ENCODE measurements at regions not wholly inside any gene's neighbourhood (a gene's known extent, or its start where the extent isn't known, plus 50 kb on each side); places are given as distances from the start of the nearest gene placed in this dataset.
"Not testable (repeated sequence)": the region's sequence is repeated elsewhere in the genome, so short reads cannot be mapped to it uniquely, and the experiment has no call there.

DNA sequence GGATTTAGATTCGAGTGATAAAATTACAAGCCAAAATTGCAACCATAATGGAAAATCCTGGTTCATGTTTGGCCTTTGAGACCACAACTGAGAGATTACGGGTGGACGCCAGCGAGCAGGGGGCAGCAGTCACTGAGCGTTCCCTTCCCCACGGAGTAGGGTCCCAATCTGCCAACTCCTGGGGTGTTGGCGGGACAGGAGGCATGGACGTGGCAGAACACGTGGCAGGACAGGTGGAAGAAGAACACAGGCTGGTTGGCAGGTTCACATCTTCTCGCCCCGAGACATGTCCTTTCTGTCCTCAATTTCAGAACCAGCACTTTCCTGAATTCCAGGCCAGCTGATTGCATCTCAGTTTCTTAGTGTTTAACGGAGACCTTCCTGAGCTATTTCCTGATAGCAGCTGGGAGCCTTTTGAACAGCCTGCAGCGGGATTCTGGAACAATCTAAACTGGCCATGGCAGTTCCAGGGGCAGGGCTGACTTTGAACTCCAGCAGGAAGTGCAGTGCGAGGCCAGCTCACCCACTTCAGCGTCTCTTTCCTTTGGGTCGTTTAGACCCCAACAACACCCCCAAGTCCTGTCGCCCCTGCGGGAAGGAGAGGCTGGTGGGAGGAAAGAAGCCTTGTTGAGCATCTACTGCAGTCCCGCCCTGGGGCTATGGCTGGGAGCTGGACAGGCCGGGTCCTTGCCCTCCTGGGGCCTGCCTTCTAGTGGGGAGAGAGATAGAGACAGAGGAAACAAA, 159.1 kb upstream of the FOXF1 start:
- Mint-ChIP-seq H3K36me3 (ENCODE audit: low read depth) (no peaks in the 10 kb centered on the region), H3K27me3 (peaks cover 43% of the 10 kb centered on the region), H3K27ac (no peak overlapping the region), H3K4me3 (no peak overlapping the region), H3K4me1 (no peaks in the 10 kb centered on the region), H3K9me3 (peaks cover 18% of the 10 kb centered on the region)
- ATAC-seq (replicated peaks): no peak

- not testable (repeated sequence) for H3K27ac Mint-ChIP-seq; H3K4me1 Mint-ChIP-seq; H3K36me3 Mint-ChIP-seq (ENCODE audit: low read depth); ATAC-seq (replicated peaks); H3K4me3 Mint-ChIP-seq
- Mint-ChIP-seq H3K27me3 (peaks cover 40% of the 10 kb centered on the region), H3K9me3 (peaks cover 15% of the 10 kb centered on the region)
Observed at GRCh38 chr16:86351785-86352139, 158.6 kb upstream of the FOXF1 start.

- no peak for ATAC-seq (replicated peaks)
- no peaks in the 10 kb centered on the region for H3K36me3 Mint-ChIP-seq (ENCODE audit: low read depth)
- H3K27ac Mint-ChIP-seq: no peak overlapping the region
- peaks cover 12% of the 10 kb centered on the region for H3K9me3 Mint-ChIP-seq
- peaks cover 41% of the 10 kb centered on the region for H3K27me3 Mint-ChIP-seq
- no peaks in the 10 kb centered on the region for H3K4me1 Mint-ChIP-seq
- no peak overlapping the region for H3K4me3 Mint-ChIP-seq
Observed at GRCh38 chr16:86353148-86353547, 157.2 kb upstream of the FOXF1 start.

DNA sequence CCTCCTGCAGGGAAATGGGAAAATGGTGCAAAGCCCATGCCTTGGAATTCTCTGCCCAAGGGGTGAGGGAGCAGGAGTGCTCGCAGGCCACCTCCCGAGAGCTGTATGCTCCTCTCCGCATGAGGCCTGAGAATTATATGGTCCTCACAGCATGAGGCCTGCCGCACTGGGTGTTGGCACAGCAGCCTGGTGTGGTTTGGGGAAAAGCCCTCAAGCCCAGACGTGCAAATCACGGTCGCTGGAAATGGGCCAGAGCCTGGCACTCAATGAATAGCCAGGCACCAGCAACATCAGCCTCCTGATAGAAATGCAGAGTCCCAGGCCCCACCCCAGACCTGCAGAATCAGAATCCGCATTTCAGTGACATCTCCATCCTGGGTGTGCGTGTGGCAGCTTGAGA, 156.4 kb upstream of the FOXF1 start:
- Mint-ChIP-seq H3K27ac (no peak overlapping the region), H3K4me1 (no peaks in the 10 kb centered on the region), H3K9me3 (peaks cover 12% of the 10 kb centered on the region), H3K36me3 (ENCODE audit: low read depth) (no peaks in the 10 kb centered on the region), H3K27me3 (peaks cover 44% of the 10 kb centered on the region), H3K4me3 (no peak overlapping the region)
- no peak for ATAC-seq (replicated peaks)

- Mint-ChIP-seq H3K27me3 (peaks cover 40% of the 10 kb centered on the region), H3K9me3 (peaks cover 12% of the 10 kb centered on the region), H3K4me1 (no peaks in the 10 kb centered on the region), H3K27ac (no peak overlapping the region), H3K36me3 (ENCODE audit: low read depth) (no peaks in the 10 kb centered on the region), H3K4me3 (no peak overlapping the region)
- ATAC-seq (replicated peaks): no peak
Observed at GRCh38 chr16:86354641-86355513, 155.4 kb upstream of the FOXF1 start.

DNA sequence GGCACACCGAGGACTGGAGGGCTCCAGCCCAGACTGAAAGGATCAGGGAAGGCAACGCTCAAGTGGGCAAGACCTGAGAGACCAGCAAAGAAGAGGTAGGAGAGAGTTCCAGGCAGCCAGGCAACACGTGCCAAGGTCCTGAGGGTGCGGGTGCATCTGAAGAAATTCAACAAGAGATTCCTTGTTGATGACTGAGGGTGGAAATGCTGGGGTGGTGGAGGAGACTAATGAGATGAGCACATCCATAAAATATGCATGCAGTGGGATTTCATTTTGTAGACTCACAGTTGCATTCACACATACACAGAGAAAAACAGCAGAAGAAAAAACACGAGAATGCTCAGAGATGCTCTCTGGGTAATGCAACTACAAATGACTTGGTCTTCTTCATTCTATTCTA, 154.8 kb upstream of the FOXF1 start:
- Mint-ChIP-seq H3K9me3 (peaks cover 12% of the 10 kb centered on the region), H3K4me1 (no peaks in the 10 kb centered on the region), H3K36me3 (ENCODE audit: low read depth) (no peaks in the 10 kb centered on the region), H3K27ac (no peak overlapping the region), H3K27me3 (peaks cover 39% of the 10 kb centered on the region), H3K4me3 (no peak overlapping the region)
- no peak for ATAC-seq (replicated peaks)

DNA sequence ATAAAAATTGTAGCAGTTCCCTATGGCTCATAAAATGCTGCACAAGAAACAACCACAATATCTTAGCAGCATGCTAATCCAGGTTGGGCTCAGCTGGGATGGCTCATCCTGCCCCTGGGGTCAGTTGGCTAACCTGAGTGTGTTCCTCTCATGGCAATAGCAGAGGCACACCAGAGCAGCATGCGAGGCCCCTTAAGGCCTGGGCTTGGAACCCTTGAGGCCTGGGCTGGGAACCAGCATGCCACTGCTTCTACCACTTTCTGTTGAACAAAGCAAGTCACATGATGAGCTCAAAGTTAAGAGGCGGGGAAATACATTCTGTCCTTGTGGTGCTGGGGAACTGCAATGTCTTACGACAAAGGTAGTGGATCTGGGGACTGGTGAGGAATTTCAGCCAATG, 154.4 kb upstream of the FOXF1 start:
- Mint-ChIP-seq H3K27ac (no peak overlapping the region), H3K27me3 (peaks cover 35% of the 10 kb centered on the region), H3K36me3 (ENCODE audit: low read depth) (no peaks in the 10 kb centered on the region), H3K4me3 (no peak overlapping the region), H3K9me3 (peaks cover 12% of the 10 kb centered on the region), H3K4me1 (no peaks in the 10 kb centered on the region)
- ATAC-seq (replicated peaks): no peak

DNA sequence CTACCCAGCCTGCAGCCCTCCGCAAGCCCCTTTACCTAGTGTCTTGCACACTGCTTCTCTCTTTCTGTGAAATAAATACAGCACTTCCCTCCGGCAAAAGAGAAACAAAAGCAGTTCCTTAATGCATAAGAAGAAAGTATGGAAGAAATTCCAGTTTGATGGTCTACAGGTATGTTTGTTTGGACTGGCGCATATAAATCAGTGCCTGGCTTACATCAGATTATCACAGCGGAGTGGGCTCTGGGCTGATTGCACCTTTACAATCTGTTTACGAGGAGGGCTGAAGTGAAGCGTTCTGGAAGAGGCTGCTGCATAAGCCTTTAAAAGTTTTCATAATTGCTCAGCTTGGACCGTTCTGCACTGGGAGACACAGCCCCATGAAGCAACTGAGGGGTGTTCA, 153.5 kb upstream of the FOXF1 start:
- peaks cover 29% of the 10 kb centered on the region for H3K27me3 Mint-ChIP-seq
- no peak overlapping the region for H3K4me3 Mint-ChIP-seq
- H3K4me1 Mint-ChIP-seq: no peaks in the 10 kb centered on the region
- no peak for ATAC-seq (replicated peaks)
- no peak overlapping the region for H3K27ac Mint-ChIP-seq
- H3K9me3 Mint-ChIP-seq: peaks cover 12% of the 10 kb centered on the region
- H3K36me3 Mint-ChIP-seq (ENCODE audit: low read depth): no peaks in the 10 kb centered on the region

DNA sequence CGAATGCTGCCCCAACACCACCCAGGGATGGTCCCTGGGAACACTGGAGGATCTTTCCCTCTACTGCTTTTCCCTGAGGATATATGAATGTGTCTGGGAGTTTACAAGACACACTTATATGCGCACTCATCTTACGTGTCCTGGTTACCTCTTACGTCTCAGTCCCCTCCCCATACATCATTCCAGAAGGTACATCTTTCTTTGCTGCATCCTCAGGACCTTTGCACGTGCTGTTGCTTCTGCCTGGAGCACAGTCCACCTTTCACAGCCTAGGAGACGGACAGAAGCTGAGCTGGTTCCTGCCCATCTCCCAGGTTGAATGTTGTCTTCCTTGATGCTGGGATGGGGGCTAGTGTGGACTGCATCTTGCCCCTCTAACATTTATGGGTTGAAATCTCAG, 153.0 kb upstream of the FOXF1 start:
- H3K27me3 Mint-ChIP-seq: peaks cover 28% of the 10 kb centered on the region
- no peaks in the 10 kb centered on the region for H3K4me1 Mint-ChIP-seq
- H3K36me3 Mint-ChIP-seq (ENCODE audit: low read depth): no peaks in the 10 kb centered on the region
- no peak overlapping the region for H3K4me3 Mint-ChIP-seq
- H3K27ac Mint-ChIP-seq: no peak overlapping the region
- H3K9me3 Mint-ChIP-seq: peaks cover 12% of the 10 kb centered on the region
- ATAC-seq (replicated peaks): no peak

DNA sequence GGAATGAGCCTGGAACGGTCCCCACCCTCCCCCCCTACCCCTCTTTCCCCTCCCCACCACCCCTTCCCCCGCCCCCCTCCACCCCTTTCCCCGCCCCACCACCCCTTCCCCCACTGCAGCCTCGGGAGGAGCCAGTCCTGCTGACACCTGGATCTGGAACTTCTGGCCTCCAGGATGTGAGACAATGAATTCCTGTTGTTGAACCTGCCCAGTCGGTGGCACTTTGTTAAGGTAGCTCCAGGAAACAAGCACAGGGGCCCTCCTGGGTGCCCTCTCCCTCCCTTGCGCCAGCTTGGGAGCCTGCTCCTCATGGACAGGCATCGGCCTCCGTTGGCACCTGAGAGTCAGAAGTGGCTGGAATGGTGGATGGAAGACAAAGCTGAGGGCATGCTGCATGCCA, 152.4 kb upstream of the FOXF1 start:
- ATAC-seq (replicated peaks): no peak

DNA sequence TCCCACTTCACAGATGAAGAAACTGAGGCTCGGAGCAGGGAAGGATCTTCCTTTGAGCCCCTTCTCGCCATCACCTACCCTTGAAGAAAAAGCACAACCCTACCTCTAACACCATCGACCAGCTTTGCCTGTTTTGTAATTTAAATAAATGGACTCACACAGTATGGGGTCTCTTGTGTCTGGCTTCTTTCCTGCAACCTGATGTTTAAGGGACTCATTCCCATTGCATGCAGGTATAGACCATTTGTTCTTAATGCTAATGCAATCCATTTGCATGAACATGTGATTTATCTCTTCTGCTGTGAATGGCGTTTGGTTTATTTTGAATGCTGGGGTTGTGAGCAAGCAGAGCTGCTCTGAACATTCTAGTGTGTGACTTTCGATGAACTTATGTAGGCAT, 150.8 kb upstream of the FOXF1 start:
- H3K27ac Mint-ChIP-seq: no peak overlapping the region
- H3K4me1 Mint-ChIP-seq: no peaks in the 10 kb centered on the region
- H3K9me3 Mint-ChIP-seq: peaks cover 12% of the 10 kb centered on the region
- peaks cover 23% of the 10 kb centered on the region for H3K27me3 Mint-ChIP-seq
- no peaks in the 10 kb centered on the region for H3K36me3 Mint-ChIP-seq (ENCODE audit: low read depth)
- no peak overlapping the region for H3K4me3 Mint-ChIP-seq
- no peak for ATAC-seq (replicated peaks)

More for the DNA sequence above, 152.4 kb upstream of the FOXF1 start:
- H3K27me3 Mint-ChIP-seq: peaks cover 27% of the 10 kb centered on the region
- H3K36me3 Mint-ChIP-seq (ENCODE audit: low read depth): no peaks in the 10 kb centered on the region
- no peaks in the 10 kb centered on the region for H3K4me1 Mint-ChIP-seq
- H3K9me3 Mint-ChIP-seq: peaks cover 12% of the 10 kb centered on the region
- H3K4me3 Mint-ChIP-seq: no peak overlapping the region
- no peak overlapping the region for H3K27ac Mint-ChIP-seq

DNA sequence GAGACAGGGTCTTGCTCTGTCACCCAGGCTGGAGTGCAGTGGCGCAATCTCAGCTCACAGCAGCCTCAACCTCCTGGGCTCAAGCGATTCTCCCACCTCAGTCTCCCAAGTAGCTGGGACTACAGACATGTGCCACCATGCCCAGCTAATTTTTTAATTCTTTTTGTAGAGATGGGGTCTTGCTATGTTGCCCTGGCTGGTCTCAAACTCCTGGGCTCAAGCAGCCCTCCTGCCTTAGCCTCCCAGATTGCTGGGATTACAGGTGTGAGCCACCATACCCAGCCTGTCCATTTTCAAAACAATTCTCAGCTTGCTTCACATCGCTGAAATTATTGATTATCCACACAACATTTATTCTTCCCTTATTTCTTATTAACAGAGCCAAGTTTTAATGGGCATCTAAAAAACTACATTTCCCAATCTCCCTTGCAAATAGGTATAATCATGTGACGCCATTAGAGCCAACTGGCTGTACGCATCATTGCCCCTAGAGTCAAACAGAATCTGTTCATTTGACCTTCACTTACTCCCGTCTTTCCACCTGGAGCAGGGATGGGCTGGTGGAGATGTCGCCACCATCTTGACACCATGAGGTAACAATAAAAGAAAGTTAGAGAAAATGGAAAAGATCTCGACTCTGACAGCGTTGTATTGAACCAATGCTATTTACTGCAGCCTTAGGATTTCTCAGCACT, 148.0 kb upstream of the FOXF1 start:
- Mint-ChIP-seq H3K4me1 (no peaks in the 10 kb centered on the region), H3K36me3 (ENCODE audit: low read depth) (no peaks in the 10 kb centered on the region), H3K4me3 (no peak overlapping the region), H3K27me3 (peaks cover 14% of the 10 kb centered on the region), H3K27ac (no peak overlapping the region), H3K9me3 (no peaks in the 10 kb centered on the region)
- no peak for ATAC-seq (replicated peaks)

GRCh38 chr16:86363057-86363490, 147.3 kb upstream of the FOXF1 start:
- Mint-ChIP-seq H3K9me3 (no peaks in the 10 kb centered on the region), H3K36me3 (ENCODE audit: low read depth) (no peaks in the 10 kb centered on the region), H3K4me3 (no peak overlapping the region), H3K27me3 (peaks cover 10% of the 10 kb centered on the region), H3K4me1 (no peaks in the 10 kb centered on the region), H3K27ac (no peak overlapping the region)
- ATAC-seq (replicated peaks): no peak

- ATAC-seq (replicated peaks): no peak
Observed at GRCh38 chr16:86363836-86364618, 146.3 kb upstream of the FOXF1 start.

More at GRCh38 chr16:86363836-86364618, 146.3 kb upstream of the FOXF1 start:
- H3K4me3 Mint-ChIP-seq: no peak overlapping the region
- peaks cover 7% of the 10 kb centered on the region for H3K27me3 Mint-ChIP-seq
- H3K4me1 Mint-ChIP-seq: no peaks in the 10 kb centered on the region
- H3K9me3 Mint-ChIP-seq: no peaks in the 10 kb centered on the region
- no peaks in the 10 kb centered on the region for H3K36me3 Mint-ChIP-seq (ENCODE audit: low read depth)
- H3K27ac Mint-ChIP-seq: no peak overlapping the region

Measured in activated T-helper 17 cell treated with anti-CD3 and anti-CD28 coated beads, Interleukin-2, amount 50 U/mL, for 72 hours (primary cell).